ENCODE measurements at regions not wholly inside any gene's neighbourhood (a gene's known extent, or its start where the extent isn't known, plus 50 kb on each side); places are given as distances from the start of the nearest gene placed in this dataset.

- peak; percentile 36 for DNase-seq (ENCODE audit: low read depth)
Measured at GRCh38 chrX:45771560-45772340, 571.1 kb upstream of the DIPK2B start.

GRCh38 chrX:45771114-45771513 is 570.4 kb upstream of the DIPK2B start:
- peak overlapping the region; percentile 58 for H3K4me3 ChIP-seq (ENCODE audit: low read depth, low read length)
- DNase-seq (ENCODE audit: low read depth) = peak; percentile 65

More at GRCh38 chrX:45771560-45772340, 571.1 kb upstream of the DIPK2B start:
- peak overlapping the region; percentile 58 for H3K4me3 ChIP-seq (ENCODE audit: low read depth, low read length)

- DNase-seq (ENCODE audit: low read depth) = peak; percentile 74
- H3K4me3 ChIP-seq (ENCODE audit: low read depth, low read length) = peak overlapping the region; percentile 58
Measured at GRCh38 chrX:45769761-45770582, 569.3 kb upstream of the DIPK2B start.

GRCh38 chrX:45768666-45769236 is 568.1 kb upstream of the DIPK2B start:
- DNase-seq (ENCODE audit: low read depth) = no peak

GRCh38 chrX:45766981-45767501 is 566.4 kb upstream of the DIPK2B start:
- peak overlapping the region; percentile 58 for H3K4me3 ChIP-seq (ENCODE audit: low read depth, low read length)

More at GRCh38 chrX:45768666-45769236, 568.1 kb upstream of the DIPK2B start:
- H3K4me3 ChIP-seq (ENCODE audit: low read depth, low read length) = peak overlapping the region; percentile 58

GRCh38 chrX:45765767-45766166 is 565.1 kb upstream of the DIPK2B start:
- DNase-seq (ENCODE audit: low read depth) = no peak
- H3K4me3 ChIP-seq (ENCODE audit: low read depth, low read length) = peak overlapping the region; percentile 58

More at GRCh38 chrX:45766981-45767501, 566.4 kb upstream of the DIPK2B start:
- no peak for DNase-seq (ENCODE audit: low read depth)

GRCh38 chrX:45765281-45765680 is 564.6 kb upstream of the DIPK2B start:
- H3K4me3 ChIP-seq (ENCODE audit: low read depth, low read length) = peak overlapping the region; percentile 58
- no peak for DNase-seq (ENCODE audit: low read depth)

- H3K4me3 ChIP-seq (ENCODE audit: low read depth, low read length) = no peak overlapping the region
- no peak for DNase-seq (ENCODE audit: low read depth)
Measured at GRCh38 chrX:45762699-45763647, 562.3 kb upstream of the DIPK2B start.

GRCh38 chrX:45761920-45762319 is 561.2 kb upstream of the DIPK2B start:
- DNase-seq (ENCODE audit: low read depth) = no peak
- no peak overlapping the region for H3K4me3 ChIP-seq (ENCODE audit: low read depth, low read length)

GRCh38 chrX:45760187-45760742 is 559.6 kb upstream of the DIPK2B start:
- no peak overlapping the region for H3K4me3 ChIP-seq (ENCODE audit: low read depth, low read length)
- DNase-seq (ENCODE audit: low read depth) = no peak

GRCh38 chrX:45758738-45759397 is 558.2 kb upstream of the DIPK2B start:
- no peak for DNase-seq (ENCODE audit: low read depth)
- no peak overlapping the region for H3K4me3 ChIP-seq (ENCODE audit: low read depth, low read length)

- no peak overlapping the region for H3K4me3 ChIP-seq (ENCODE audit: low read depth, low read length)
- DNase-seq (ENCODE audit: low read depth) = peak; percentile 69
Measured at GRCh38 chrX:45758319-45758718, 557.6 kb upstream of the DIPK2B start.

GRCh38 chrX:45757272-45757671 is 556.6 kb upstream of the DIPK2B start:
- no peak for DNase-seq (ENCODE audit: low read depth)
- no peak overlapping the region for H3K4me3 ChIP-seq (ENCODE audit: low read depth, low read length)

- no peak overlapping the region for H3K4me3 ChIP-seq (ENCODE audit: low read depth, low read length)
Measured at GRCh38 chrX:45756557-45756956, 555.9 kb upstream of the DIPK2B start.

GRCh38 chrX:45755703-45756102 is 555.0 kb upstream of the DIPK2B start:
- DNase-seq (ENCODE audit: low read depth) = no peak
- H3K4me3 ChIP-seq (ENCODE audit: low read depth, low read length) = no peak overlapping the region

More at GRCh38 chrX:45756557-45756956, 555.9 kb upstream of the DIPK2B start:
- no peak for DNase-seq (ENCODE audit: low read depth)

GRCh38 chrX:45751156-45751555 is 550.5 kb upstream of the DIPK2B start:
- no peak overlapping the region for H3K4me3 ChIP-seq (ENCODE audit: low read depth, low read length)
- DNase-seq (ENCODE audit: low read depth) = no peak

- no peak for DNase-seq (ENCODE audit: low read depth)
- no peak overlapping the region for H3K4me3 ChIP-seq (ENCODE audit: low read depth, low read length)
Measured at GRCh38 chrX:45750639-45751038, 550.0 kb upstream of the DIPK2B start.

- no peak for DNase-seq (ENCODE audit: low read depth)
- H3K4me3 ChIP-seq (ENCODE audit: low read depth, low read length) = no peak overlapping the region
Measured at GRCh38 chrX:45749375-45749774, 548.7 kb upstream of the DIPK2B start.
